ENCODE measurements at regions not wholly inside any gene's neighbourhood (a gene's known extent, or its start where the extent isn't known, plus 50 kb on each side); places are given as distances from the start of the nearest gene placed in this dataset.
A peak's percentile ranks its signal among the peaks of the same experiment; 100 is the strongest.

GRCh38 chr2:120435671-120436459 is 89.9 kb downstream of the INHBB start:
- no peak for DNase-seq (ENCODE audit: low read depth)
- H3K4me3 ChIP-seq (ENCODE audit: low read depth, low read length) = no peak overlapping the region
- TF ChIP-seq CTCF (IDR thresholded peaks at IDR 0.05; ENCODE audit: low read depth, low read length, missing control alignments) = no peak

- no peak for TF ChIP-seq CTCF (IDR thresholded peaks at IDR 0.05; ENCODE audit: low read depth, low read length, missing control alignments)
- DNase-seq (ENCODE audit: low read depth) = no peak
- no peak overlapping the region for H3K4me3 ChIP-seq (ENCODE audit: low read depth, low read length)
Observed at GRCh38 chr2:120436460-120436739, 90.5 kb downstream of the INHBB start.

- H3K4me3 ChIP-seq (ENCODE audit: low read depth, low read length) = no peak overlapping the region
- peak; percentile 67 for TF ChIP-seq CTCF (IDR thresholded peaks at IDR 0.05; ENCODE audit: low read depth, low read length, missing control alignments)
- no peak for DNase-seq (ENCODE audit: low read depth)
Observed at GRCh38 chr2:120436885-120437603, 91.1 kb downstream of the INHBB start.

- TF ChIP-seq CTCF (IDR thresholded peaks at IDR 0.05; ENCODE audit: low read depth, low read length, missing control alignments) = no peak
- H3K4me3 ChIP-seq (ENCODE audit: low read depth, low read length) = no peak overlapping the region
- no peak for DNase-seq (ENCODE audit: low read depth)
Observed at GRCh38 chr2:120437604-120438000, 91.7 kb downstream of the INHBB start.

- H3K4me3 ChIP-seq (ENCODE audit: low read depth, low read length) = no peak overlapping the region
- DNase-seq (ENCODE audit: low read depth) = no peak
- no peak for TF ChIP-seq CTCF (IDR thresholded peaks at IDR 0.05; ENCODE audit: low read depth, low read length, missing control alignments)
Observed at GRCh38 chr2:120438301-120439066, 92.5 kb downstream of the INHBB start.

GRCh38 chr2:120439067-120439368 is 93.1 kb downstream of the INHBB start:
- no peak overlapping the region for H3K4me3 ChIP-seq (ENCODE audit: low read depth, low read length)
- DNase-seq (ENCODE audit: low read depth) = no peak
- TF ChIP-seq CTCF (IDR thresholded peaks at IDR 0.05; ENCODE audit: low read depth, low read length, missing control alignments) = no peak

All from GM12864 (cell line).